ENCODE measurements at regions not wholly inside any gene's neighbourhood (a gene's known extent, or its start where the extent isn't known, plus 50 kb on each side); places are given as distances from the start of the nearest gene placed in this dataset.

DNA sequence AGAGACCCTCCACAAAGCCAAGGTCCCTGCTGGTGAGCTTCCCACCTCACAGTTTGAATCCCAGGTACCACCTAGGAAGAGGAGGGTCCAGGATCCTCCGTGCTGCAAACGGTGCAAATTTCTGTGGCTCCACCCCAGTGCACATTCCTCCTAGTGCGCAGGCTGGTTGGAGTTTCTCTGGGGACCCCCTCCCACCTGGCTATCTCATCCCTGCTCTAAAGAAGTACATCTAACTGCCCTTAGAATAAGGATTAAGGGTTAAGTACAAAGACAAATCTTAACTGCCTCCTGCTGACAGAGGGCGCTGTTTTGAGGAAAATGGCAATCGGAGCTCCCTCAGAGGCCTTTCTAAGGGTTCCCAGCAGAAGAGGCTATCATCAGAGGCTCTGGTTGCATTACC, 109.6 kb upstream of the FSIP2 start:
- peak; percentile 85 for DNase-seq
- Histone ChIP-seq H4K91ac (ENCODE audit: insufficient read length, low read depth, low read length) (no peak overlapping the region), H2AFZ (ENCODE audit: low read length) (no peak overlapping the region)

More for the DNA sequence above, 109.6 kb upstream of the FSIP2 start:
- H2BK120ac ChIP-seq (ENCODE audit: low read depth, low read length, poor library complexity, severe bottlenecking) = no peak overlapping the region
- no peaks in the 10 kb centered on the region for H3K27me3 ChIP-seq (ENCODE audit: insufficient read depth, low read length)
- Mint-ChIP-seq H3K27ac (no peak overlapping the region; a peak in 1 of 7 replicates), H3K36me3 (ENCODE audit: insufficient read depth in 1 of 3, low read depth in 3 of 3) (peaks cover 0 to 2% (median 0%) of the 10 kb centered on the region in 3 experiments; a peak in 1 of 7 replicates), H3K4me1 (peaks cover 7 to 17% of the 10 kb centered on the region in 2 experiments), H3K9me3 (peaks cover 0 to 1% of the 10 kb centered on the region in 2 experiments; a peak in 1 of 5 replicates), H3K27me3 (ENCODE audit: low read depth) (no peaks in the 10 kb centered on the region), H3K4me3 (no peak overlapping the region)
- no peaks in the 10 kb centered on the region for H3K9me3 ChIP-seq (ENCODE audit: control insufficient read depth, low read depth, low read length)
- H4K8ac ChIP-seq (replicated peaks; ENCODE audit: insufficient read length, low read depth, low read length) = no peak overlapping the region
- no peak overlapping the region for H2BK20ac ChIP-seq (ENCODE audit: low read depth, low read length, poor library complexity, severe bottlenecking)
- H3K23ac ChIP-seq (ENCODE audit: insufficient read length, low read depth, low read length) = no peak overlapping the region
- no peak overlapping the region for H3K14ac ChIP-seq (ENCODE audit: insufficient read depth, low read length)
- no peaks in the 10 kb centered on the region for H3K23me2 ChIP-seq (ENCODE audit: insufficient read length, low read depth, low read length, poor library complexity, severe bottlenecking)
- H3K79me1 ChIP-seq (ENCODE audit: insufficient read depth, low read depth, low read length, poor library complexity, severe bottlenecking) = no peaks in the 10 kb centered on the region
- no peak overlapping the region for H3K18ac ChIP-seq (ENCODE audit: insufficient read length, low read depth, low read length)
- no peaks in the 10 kb centered on the region for H3K79me2 ChIP-seq (ENCODE audit: insufficient read depth, low read length)
- no peak overlapping the region for H2BK12ac ChIP-seq (ENCODE audit: insufficient read length, low read depth, low read length)
- TF ChIP-seq, protein P1, sequence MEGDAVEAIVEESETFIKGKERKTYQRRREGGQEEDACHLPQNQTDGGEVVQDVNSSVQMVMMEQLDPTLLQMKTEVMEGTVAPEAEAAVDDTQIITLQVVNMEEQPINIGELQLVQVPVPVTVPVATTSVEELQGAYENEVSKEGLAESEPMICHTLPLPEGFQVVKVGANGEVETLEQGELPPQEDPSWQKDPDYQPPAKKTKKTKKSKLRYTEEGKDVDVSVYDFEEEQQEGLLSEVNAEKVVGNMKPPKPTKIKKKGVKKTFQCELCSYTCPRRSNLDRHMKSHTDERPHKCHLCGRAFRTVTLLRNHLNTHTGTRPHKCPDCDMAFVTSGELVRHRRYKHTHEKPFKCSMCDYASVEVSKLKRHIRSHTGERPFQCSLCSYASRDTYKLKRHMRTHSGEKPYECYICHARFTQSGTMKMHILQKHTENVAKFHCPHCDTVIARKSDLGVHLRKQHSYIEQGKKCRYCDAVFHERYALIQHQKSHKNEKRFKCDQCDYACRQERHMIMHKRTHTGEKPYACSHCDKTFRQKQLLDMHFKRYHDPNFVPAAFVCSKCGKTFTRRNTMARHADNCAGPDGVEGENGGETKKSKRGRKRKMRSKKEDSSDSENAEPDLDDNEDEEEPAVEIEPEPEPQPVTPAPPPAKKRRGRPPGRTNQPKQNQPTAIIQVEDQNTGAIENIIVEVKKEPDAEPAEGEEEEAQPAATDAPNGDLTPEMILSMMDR (conservative IDR thresholded peaks at IDR 0.05) = peak; percentile 86
- no peak overlapping the region for H3K56ac ChIP-seq (ENCODE audit: insufficient read length, low read depth, low read length)
- no peak overlapping the region for H3K27ac ChIP-seq (ENCODE audit: insufficient read length, low read depth, low read length)
- H2AK5ac ChIP-seq (ENCODE audit: insufficient read length, low read length) = no peak overlapping the region
- WGBS (ENCODE audit: extremely low coverage, insufficient read length, low lambda C conversion rate) = no CpG with 5 or more reads among the region's 5 CpGs
- H4K5ac ChIP-seq (ENCODE audit: insufficient read length, low read depth, low read length) = no peak overlapping the region
- H3K9ac ChIP-seq (ENCODE audit: extremely low read depth, insufficient read length, low read length) = no peak overlapping the region
- H2BK5ac ChIP-seq (ENCODE audit: insufficient read length, low read length) = no peak overlapping the region
- no peaks in the 10 kb centered on the region for H4K20me1 ChIP-seq (ENCODE audit: control insufficient read depth, insufficient read depth, insufficient read length)
- H3T11ph ChIP-seq (ENCODE audit: low read length) = no peak overlapping the region
- H3K4me1 ChIP-seq (ENCODE audit: insufficient read depth, low read length) = no peaks in the 10 kb centered on the region
- no peak overlapping the region for H3K4me2 ChIP-seq (ENCODE audit: insufficient read depth, insufficient read length, low read length)
- H2BK15ac ChIP-seq (ENCODE audit: low read depth, low read length) = no peak overlapping the region
- H3K4ac ChIP-seq (ENCODE audit: low read depth, low read length) = no peak overlapping the region

Measured in H9 (cell line).